ENCODE measurements at regions not wholly inside any gene's neighbourhood (a gene's known extent, or its start where the extent isn't known, plus 50 kb on each side); places are given as distances from the start of the nearest gene placed in this dataset.

- TF ChIP-seq, protein P1, sequence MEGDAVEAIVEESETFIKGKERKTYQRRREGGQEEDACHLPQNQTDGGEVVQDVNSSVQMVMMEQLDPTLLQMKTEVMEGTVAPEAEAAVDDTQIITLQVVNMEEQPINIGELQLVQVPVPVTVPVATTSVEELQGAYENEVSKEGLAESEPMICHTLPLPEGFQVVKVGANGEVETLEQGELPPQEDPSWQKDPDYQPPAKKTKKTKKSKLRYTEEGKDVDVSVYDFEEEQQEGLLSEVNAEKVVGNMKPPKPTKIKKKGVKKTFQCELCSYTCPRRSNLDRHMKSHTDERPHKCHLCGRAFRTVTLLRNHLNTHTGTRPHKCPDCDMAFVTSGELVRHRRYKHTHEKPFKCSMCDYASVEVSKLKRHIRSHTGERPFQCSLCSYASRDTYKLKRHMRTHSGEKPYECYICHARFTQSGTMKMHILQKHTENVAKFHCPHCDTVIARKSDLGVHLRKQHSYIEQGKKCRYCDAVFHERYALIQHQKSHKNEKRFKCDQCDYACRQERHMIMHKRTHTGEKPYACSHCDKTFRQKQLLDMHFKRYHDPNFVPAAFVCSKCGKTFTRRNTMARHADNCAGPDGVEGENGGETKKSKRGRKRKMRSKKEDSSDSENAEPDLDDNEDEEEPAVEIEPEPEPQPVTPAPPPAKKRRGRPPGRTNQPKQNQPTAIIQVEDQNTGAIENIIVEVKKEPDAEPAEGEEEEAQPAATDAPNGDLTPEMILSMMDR (IDR thresholded peaks at IDR 0.05), result no peak
- no peak for TF ChIP-seq POLR2AphosphoS5 (IDR thresholded peaks at IDR 0.05)
Measured at GRCh38 chrX:137430301-137430700, 135.6 kb upstream of the ZIC3 start.
